IMR-90 (cell line): ENCODE measurements at regions not wholly inside any gene's neighbourhood (a gene's known extent, or its start where the extent isn't known, plus 50 kb on each side); places are given as distances from the start of the nearest gene placed in this dataset.

Experiments
- ATAC-seq: fragments of 200-7000 bp; cut with Tn5 transposase; 2 replicates; pipeline ENCODE4 v1.9.1; 2020; ENCODE audit warnings: low read depth, mild to moderate bottlenecking, moderate library complexity
- BruUV-seq: library from RNA; stranded (reverse); fragments of 400-500 nt; replicated peaks from 2 replicates; lab custom pipeline; 2021; lab: Mats Ljungman, UMichigan
- CTCF ChIA-PET: fragments of 300-600 bp; formaldehyde crosslinking; extraction: SDS; loops from one replicate; lab custom pipeline; 2021; ENCODE audit warnings: antibody characterized with exemption; lab: Yijun Ruan, JAX
- POLR2A ChIA-PET: fragments of 300-600 bp; sonication (Branson Sonifier 250); formaldehyde crosslinking; loops from one replicate; lab custom pipeline; 2022; ENCODE audit warnings: antibody characterized with exemption; ENCODE audit not compliant: unreplicated experiment; lab: Charles Lee
- DNase-seq: peaks from one replicate; pipeline ENCODE4 v3.0.0; 2013
- H2AFZ ChIP-seq: replicated peaks from 2 replicates; pipeline ENCODE3; 2013; ENCODE audit warnings: low read length, mild to moderate bottlenecking; ENCODE audit not compliant: poor library complexity
- H2AK5ac ChIP-seq: 2 replicates; pipeline ENCODE4 v1.6.1; 2013; ENCODE audit warnings: low read depth, low read length, inconsistent platforms
- H2AK9ac ChIP-seq: replicated peaks from 2 replicates; pipeline ENCODE3; 2013; ENCODE audit warnings: mild to moderate bottlenecking, low read depth, low read length, moderate library complexity; ENCODE audit not compliant: poor library complexity
- H2BK120ac ChIP-seq: 2 replicates; pipeline ENCODE4 v1.6.1; 2013; ENCODE audit warnings: low read depth, low read length, inconsistent platforms
- H2BK15ac ChIP-seq: 3 replicates; pipeline ENCODE4 v1.6.1; 2013; ENCODE audit warnings: low read depth, low read length, inconsistent platforms
- H2BK20ac ChIP-seq: 2 replicates; pipeline ENCODE4 v1.6.1; 2013; ENCODE audit warnings: low read depth, mild to moderate bottlenecking, inconsistent platforms, low read length, moderate library complexity
- H2BK5ac ChIP-seq: 2 replicates; pipeline ENCODE4 v1.6.1; 2013; ENCODE audit warnings: mild to moderate bottlenecking, low read depth, low read length, inconsistent platforms; ENCODE audit not compliant: poor library complexity, severe bottlenecking
- H3K14ac ChIP-seq: replicated peaks from 2 replicates; pipeline ENCODE4 v1.6.1; 2013; ENCODE audit warnings: low read depth, low read length, inconsistent platforms
- H3K18ac ChIP-seq: 2 replicates; pipeline ENCODE4 v1.6.1; 2013; ENCODE audit warnings: low read depth, low read length, control low read depth
- H3K23ac ChIP-seq: 2 replicates; pipeline ENCODE4 v1.6.1; 2013; ENCODE audit warnings: low read depth, low read length, inconsistent platforms
- H3K27ac ChIP-seq: 2 replicates; pipeline ENCODE4 v1.5.1; 2013; ENCODE audit warnings: mild to moderate bottlenecking, control low read depth, low read length; ENCODE audit not compliant: insufficient read depth
- H3K27me3 ChIP-seq: 2 replicates; pipeline ENCODE4 v1.6.1; 2013; ENCODE audit warnings: low read length; ENCODE audit not compliant: control insufficient read depth, insufficient read depth
- H3K36me3 ChIP-seq: 2 replicates; pipeline ENCODE4 v1.6.1; 2013; ENCODE audit warnings: low read length, mixed read lengths; ENCODE audit not compliant: control insufficient read depth, insufficient read depth
- H3K4ac ChIP-seq: 2 replicates; pipeline ENCODE4 v1.6.1; 2013; ENCODE audit warnings: low read depth, low read length, inconsistent platforms
- H3K4me1 ChIP-seq: 2 replicates; pipeline ENCODE4 v1.6.1; 2013; ENCODE audit warnings: low read length, mixed read lengths; ENCODE audit not compliant: control insufficient read depth, insufficient read depth
- H3K4me2 ChIP-seq: 2 replicates; pipeline ENCODE4 v1.6.1; 2013; ENCODE audit warnings: low read depth, mild to moderate bottlenecking, control low read depth, low read length, moderate library complexity
- H3K4me3 ChIP-seq: 2 replicates; pipeline ENCODE4 v1.5.1; 2013; ENCODE audit warnings: low read depth, mild to moderate bottlenecking, control low read depth, low read length, moderate library complexity; ENCODE audit not compliant: insufficient read depth
- H3K56ac ChIP-seq: 2 replicates; pipeline ENCODE4 v1.6.1; 2013; ENCODE audit warnings: low read length, inconsistent platforms; ENCODE audit not compliant: insufficient read depth; ENCODE audit errors: extremely low read depth
- H3K79me1 ChIP-seq, 2 experiments: 2 replicates each; pipeline ENCODE4 v1.6.1; 2013; ENCODE audit warnings: low read length in 2 of 2, inconsistent platforms in 1 of 2, low read depth in 1 of 2
- H3K9ac ChIP-seq: 2 replicates; pipeline ENCODE4 v1.6.1; 2013; ENCODE audit warnings: low read depth, low read length, control low read depth
- H3K9me1 ChIP-seq: 2 replicates; pipeline ENCODE4 v1.6.1; 2013; ENCODE audit warnings: low read length, inconsistent platforms; ENCODE audit not compliant: insufficient read depth
- H3K9me3 ChIP-seq: 2 replicates; pipeline ENCODE4 v1.6.1; 2013; ENCODE audit warnings: low read length; ENCODE audit not compliant: control insufficient read depth, insufficient read depth
- H4K20me1 ChIP-seq: 2 replicates; pipeline ENCODE4 v1.6.1; 2013; ENCODE audit warnings: low read length, inconsistent platforms; ENCODE audit not compliant: insufficient read depth
- H4K5ac ChIP-seq: 2 replicates; pipeline ENCODE4 v1.6.1; 2013; ENCODE audit warnings: mild to moderate bottlenecking, low read depth, low read length, control low read depth
- H4K8ac ChIP-seq, 2 experiments: 2 replicates each; pipeline ENCODE4 v1.6.1; 2013; ENCODE audit warnings: low read depth in 2 of 2, low read length in 2 of 2, control low read depth in 1 of 2, inconsistent platforms in 1 of 2
- H4K91ac ChIP-seq: 2 replicates; pipeline ENCODE4 v1.6.1; 2013; ENCODE audit warnings: low read depth, low read length, inconsistent platforms; ENCODE audit not compliant: insufficient read depth
- ELK1 ChIP-seq: fragments of 150-350 bp; IDR thresholded peaks from 2 replicates; pipeline ENCODE4 v1.6.1; 2016; ENCODE audit warnings: low read depth, mild to moderate bottlenecking, low read length, moderate library complexity, borderline replicate concordance
- RFX5 ChIP-seq: IDR thresholded peaks from 2 replicates; pipeline ENCODE4 v1.8.0; 2012; ENCODE audit warnings: low read depth, mild to moderate bottlenecking, low read length, moderate library complexity
- USF2 ChIP-seq: fragments of 150-350 bp; IDR thresholded peaks from 2 replicates; pipeline ENCODE4 v1.6.1; 2017; ENCODE audit warnings: mild to moderate bottlenecking, antibody characterized with exemption, low read length, low read depth
- WGBS, 2 experiments: methylation state at CpG; one replicate each; pipeline versions ENCODE4 v1.1.5 to v1.1.7; 2013; ENCODE audit warnings: missing lambda C conversion rate in 2 of 2; ENCODE audit not compliant: insufficient read length in 1 of 2; ENCODE audit errors: extremely low coverage in 2 of 2; 5-methylcytosine and 5-hydroxymethylcytosine counted together
- dilution Hi-C: fragments of 300-500 bp; cut with HindIII; formaldehyde crosslinking; loops from one replicate; pipeline ENCODE4 v1.14.3; 2018; ENCODE audit warnings: low sequenced_read_pairs; ENCODE audit not compliant: unreplicated experiment
- in situ Hi-C: fragments of 300-500 bp; cut with MboI; formaldehyde crosslinking; loops from 3 replicates; pipeline ENCODE4 v1.14.3; 2019; ENCODE audit warnings: low sequenced_read_pairs, inconsistent platforms, mixed read lengths
- intact Hi-C: fragments of 100-400 bp; cut with micrococcal nuclease; formaldehyde crosslinking; loops from 2 replicates; pipeline ENCODE4 v1.10.0; 2022

DNA sequence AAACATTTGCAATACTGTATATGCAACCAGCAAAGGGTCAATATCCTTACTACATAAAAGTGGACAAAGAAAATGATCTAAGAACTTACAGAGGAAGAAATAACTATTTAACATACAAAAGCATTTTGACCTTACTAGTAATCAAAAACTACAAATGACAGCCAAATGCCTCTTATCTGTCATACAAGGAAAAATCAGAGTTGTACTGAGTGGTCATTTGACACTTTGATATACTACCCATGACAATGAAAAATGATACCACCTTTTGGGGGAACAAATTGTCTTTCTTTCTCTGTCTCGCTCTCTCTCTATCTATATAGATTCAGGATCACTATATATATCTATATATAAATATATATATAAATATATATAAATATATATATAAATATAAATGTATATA, 50.4 kb upstream of the ZSWIM6 start:
- no peak overlapping the region for H3K18ac ChIP-seq
- H4K8ac ChIP-seq = no peak overlapping the region
- CTCF ChIA-PET = no interaction called here
- H2BK15ac ChIP-seq = no peak overlapping the region
- no peak overlapping the region for H2BK5ac ChIP-seq
- H3K27ac ChIP-seq = no peak overlapping the region
- H2BK20ac ChIP-seq = no peak overlapping the region
- no peak overlapping the region for H4K5ac ChIP-seq
- H3K27me3 ChIP-seq = no peaks in the 10 kb centered on the region
- peaks cover 0 to 7% of the 10 kb centered on the region in 2 experiments; a peak in 1 of 4 replicates for H3K79me1 ChIP-seq
- no peak overlapping the region for H2AFZ ChIP-seq
- no peaks in the 10 kb centered on the region for H3K36me3 ChIP-seq
- no peak overlapping the region for H4K91ac ChIP-seq
- no peak for ATAC-seq
- H3K4me1 ChIP-seq = peaks cover 17% of the 10 kb centered on the region
- no peak for DNase-seq
- peaks cover 13% of the 10 kb centered on the region for H3K9me1 ChIP-seq
- H4K20me1 ChIP-seq = no peaks in the 10 kb centered on the region
- BruUV-seq = no TSS peak
- H3K56ac ChIP-seq = no peak overlapping the region
- dilution Hi-C loops = no loop called here
- no peak overlapping the region for H3K14ac ChIP-seq
- POLR2A ChIA-PET = no interaction called here
- H3K9ac ChIP-seq = no peak overlapping the region
- intact Hi-C loops = no loop called here
- no peak overlapping the region for H3K4me3 ChIP-seq
- WGBS, 2 experiments = no CpG with 5 or more reads among the region's 1 CpG
- H2AK9ac ChIP-seq = no peak overlapping the region
- TF ChIP-seq USF2 = no peak
- TF ChIP-seq RFX5 = no peak
- TF ChIP-seq ELK1 = no peak
- 0 out of 2 replicates have a peak, but pooled peaks cover 2% of the 10 kb centered on the region for H3K9me3 ChIP-seq
- no peak overlapping the region for H3K23ac ChIP-seq
- no peak overlapping the region for H2AK5ac ChIP-seq
- H2BK120ac ChIP-seq = no peak overlapping the region
- in situ Hi-C loops = no loop called here
- no peak overlapping the region for H3K4ac ChIP-seq
- H3K4me2 ChIP-seq = no peak overlapping the region
